WTC11 (cell line): ENCODE measurements at regions not wholly inside any gene's neighbourhood (a gene's known extent, or its start where the extent isn't known, plus 50 kb on each side); places are given as distances from the start of the nearest gene placed in this dataset.

Experiments
- CBFB ChIP-seq: sonication (generic); formaldehyde crosslinking; IDR thresholded peaks from 2 replicates; pipeline ENCODE4 v1.8.1; 2022; ENCODE audit warnings: mild to moderate bottlenecking, low read depth, missing genetic modification reagents
- CTCF ChIP-seq: fragments of 200-600 bp; IDR thresholded peaks from 2 replicates; pipeline ENCODE4 v1.8.0; 2022; ENCODE audit warnings: antibody characterized with exemption
- E2F1 ChIP-seq: sonication (generic); formaldehyde crosslinking; IDR thresholded peaks from 2 replicates; pipeline ENCODE4 v1.8.0; 2022; ENCODE audit warnings: mild to moderate bottlenecking, missing genetic modification reagents
- FOXJ3 ChIP-seq: sonication (generic); formaldehyde crosslinking; IDR thresholded peaks from 2 replicates; pipeline ENCODE4 v1.9.0; 2021; ENCODE audit warnings: missing genetic modification reagents, mild to moderate bottlenecking, borderline replicate concordance
- HMGA2 ChIP-seq: fragments of 250-450 bp; sonication (Bioruptor Pico); IDR thresholded peaks from 2 replicates; pipeline ENCODE4 v1.4.0; 2021; ENCODE audit warnings: mild to moderate bottlenecking, moderate library complexity
- MYBL2 ChIP-seq: sonication (generic); formaldehyde crosslinking; IDR thresholded peaks from 2 replicates; pipeline ENCODE4 v1.8.1; 2023; ENCODE audit warnings: mild to moderate bottlenecking, moderate library complexity, missing genetic modification reagents
- NR2C2 ChIP-seq: sonication (generic); formaldehyde crosslinking; IDR thresholded peaks from 2 replicates; pipeline ENCODE4 v1.8.0; 2022; ENCODE audit warnings: mild to moderate bottlenecking, missing genetic modification reagents
- ZBTB21 ChIP-seq: sonication (generic); formaldehyde crosslinking; IDR thresholded peaks from 2 replicates; pipeline ENCODE4 v1.8.1; 2023; ENCODE audit warnings: mild to moderate bottlenecking, missing genetic modification reagents, borderline replicate concordance

- no peak for TF ChIP-seq CBFB (CRISPR knock-in tag)
- TF ChIP-seq CTCF = no peak
- no peak for TF ChIP-seq HMGA2 (CRISPR knock-in tag)
- no peak for TF ChIP-seq E2F1 (CRISPR knock-in tag)
- no peak for TF ChIP-seq MYBL2 (CRISPR knock-in tag)
- no peak for TF ChIP-seq NR2C2 (CRISPR knock-in tag)
- TF ChIP-seq FOXJ3 (CRISPR knock-in tag) = no peak
- no peak for TF ChIP-seq ZBTB21 (CRISPR knock-in tag)
Measured at GRCh38 chr6:108745664-108746336, 102.4 kb upstream of the ARMC2 start.
